RWPE2 (cell line): ENCODE measurements at regions not wholly inside any gene's neighbourhood (a gene's known extent, or its start where the extent isn't known, plus 50 kb on each side); places are given as distances from the start of the nearest gene placed in this dataset.

ENCODE experiments used
- ATAC-seq: fragments of 200-7000 bp; cut with Tn5 transposase; 3 replicates; pipeline ENCODE4 v1.9.1; 2021; ENCODE audit warnings: low read depth
- DNase-seq: peaks from one replicate; pipeline ENCODE4 v3.0.0-alpha.2; 2020; ENCODE audit warnings: low spot score
- H3K27ac ChIP-seq: fragments of 450-650 bp; 2 replicates; pipeline ENCODE4 v1.5.1; 2017; ENCODE audit warnings: mild to moderate bottlenecking; ENCODE audit not compliant: poor library complexity, severe bottlenecking
- H3K27me3 ChIP-seq: fragments of 250-450 bp; sonication (Bioruptor Pico); 2 replicates; pipeline ENCODE4 v1.5.1; 2021; ENCODE audit warnings: mild to moderate bottlenecking, moderate library complexity; ENCODE audit not compliant: insufficient read depth, poor library complexity, severe bottlenecking
- H3K36me3 ChIP-seq: fragments of 250-450 bp; sonication (Bioruptor Pico); 2 replicates; pipeline ENCODE4 v1.5.1; 2020; ENCODE audit warnings: low read depth, mild to moderate bottlenecking, moderate library complexity
- H3K4me1 ChIP-seq: fragments of 250-450 bp; sonication (Bioruptor Pico); 2 replicates; pipeline ENCODE4 v1.5.1; 2021; ENCODE audit warnings: mild to moderate bottlenecking, moderate library complexity; ENCODE audit not compliant: insufficient read depth, poor library complexity, severe bottlenecking
- H3K4me3 ChIP-seq: fragments of 250-450 bp; sonication (Bioruptor Pico); 2 replicates; pipeline ENCODE4 v1.5.1; 2021; ENCODE audit warnings: mild to moderate bottlenecking, moderate library complexity; ENCODE audit not compliant: severe bottlenecking
- H3K9me3 ChIP-seq: fragments of 250-450 bp; sonication (Bioruptor Pico); 2 replicates; pipeline ENCODE4 v1.5.1; 2021; ENCODE audit warnings: mild to moderate bottlenecking, moderate library complexity; ENCODE audit not compliant: severe bottlenecking
- CTCF ChIP-seq: fragments of 450-650 bp; IDR thresholded peaks from one replicate; pipeline ENCODE4 v1.5.1; 2017; ENCODE audit warnings: mild to moderate bottlenecking, moderate library complexity; ENCODE audit not compliant: poor library complexity, severe bottlenecking

- H3K9me3 ChIP-seq: no peaks in the 10 kb centered on the region
- H3K36me3 ChIP-seq: no peaks in the 10 kb centered on the region; the same call in 1 of the 2 replicates
- ATAC-seq (no peak), DNase-seq (no peak)
- peaks cover 15% of the 10 kb centered on the region for H3K4me1 ChIP-seq
- H3K27ac ChIP-seq: no peak overlapping the region
- H3K4me3 ChIP-seq: no peak overlapping the region
- H3K27me3 ChIP-seq: no peaks in the 10 kb centered on the region
- no peak for TF ChIP-seq CTCF
These were observed 575.2 kb upstream of the ZNF608 start for GRCh38 chr5:125321654-125322053.

- Histone ChIP-seq H3K9me3 (no peaks in the 10 kb centered on the region), H3K4me1 (peaks cover 8% of the 10 kb centered on the region), H3K4me3 (no peak overlapping the region), H3K36me3 (no peaks in the 10 kb centered on the region; the same call in 1 of the 2 replicates), H3K27me3 (no peaks in the 10 kb centered on the region), H3K27ac (no peak overlapping the region)
- ATAC-seq: no peak
- no peak for DNase-seq
- TF ChIP-seq CTCF: no peak
These were observed 577.2 kb upstream of the ZNF608 start for GRCh38 chr5:125323613-125324012.

- H3K27ac ChIP-seq: no peak overlapping the region
- DNase-seq: no peak
- TF ChIP-seq CTCF: no peak
- H3K9me3 ChIP-seq: no peaks in the 10 kb centered on the region
- H3K4me3 ChIP-seq: no peak overlapping the region
- H3K4me1 ChIP-seq: peaks cover 8% of the 10 kb centered on the region
- no peaks in the 10 kb centered on the region; the same call in 1 of the 2 replicates for H3K36me3 ChIP-seq
- no peaks in the 10 kb centered on the region for H3K27me3 ChIP-seq
- no peak for ATAC-seq
These were observed 579.2 kb upstream of the ZNF608 start for GRCh38 chr5:125325488-125326149.

GRCh38 chr5:125326150-125326510 is 579.7 kb upstream of the ZNF608 start:
- no peak for TF ChIP-seq CTCF
- no peaks in the 10 kb centered on the region for H3K9me3 ChIP-seq
- no peak overlapping the region for H3K27ac ChIP-seq
- ATAC-seq (peak; percentile 96), DNase-seq (peak; percentile 77)
- H3K27me3 ChIP-seq: no peaks in the 10 kb centered on the region
- H3K4me3 ChIP-seq: no peak overlapping the region
- H3K4me1 ChIP-seq: peaks cover 8% of the 10 kb centered on the region
- no peaks in the 10 kb centered on the region; the same call in 1 of the 2 replicates for H3K36me3 ChIP-seq

- Histone ChIP-seq H3K27me3 (no peaks in the 10 kb centered on the region), H3K4me1 (peaks cover 8% of the 10 kb centered on the region)
- no peak for ATAC-seq
These were observed 581.2 kb upstream of the ZNF608 start for GRCh38 chr5:125327676-125328075.

More at GRCh38 chr5:125327676-125328075, 581.2 kb upstream of the ZNF608 start:
- Histone ChIP-seq H3K9me3 (no peaks in the 10 kb centered on the region), H3K27ac (no peak overlapping the region), H3K36me3 (no peaks in the 10 kb centered on the region; the same call in 1 of the 2 replicates), H3K4me3 (no peak overlapping the region)
- DNase-seq: no peak
- TF ChIP-seq CTCF: no peak
